ENCODE measurements at regions not wholly inside any gene's neighbourhood (a gene's known extent, or its start where the extent isn't known, plus 50 kb on each side); places are given as distances from the start of the nearest gene placed in this dataset.

DNA sequence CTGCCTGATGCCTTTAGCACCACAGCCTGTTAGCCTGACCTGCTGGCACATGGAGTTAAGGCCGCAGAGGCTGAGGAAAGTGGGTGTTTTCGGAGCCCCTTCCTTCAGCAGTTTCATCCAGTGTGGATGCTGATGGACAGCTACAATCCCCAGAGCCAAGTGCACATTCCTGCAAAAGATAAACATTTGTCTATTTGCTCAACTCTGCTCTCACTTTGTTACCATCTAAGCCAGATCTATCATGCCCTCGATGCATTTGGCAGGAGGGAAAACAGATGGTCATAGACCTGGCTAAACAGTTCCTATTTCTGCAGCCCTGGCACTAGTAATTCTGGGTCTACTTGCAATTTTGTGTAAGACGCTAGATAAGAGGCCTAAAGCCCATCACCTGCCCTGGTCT lies 312.9 kb upstream of the RASGRP1 start:
- TF ChIP-seq, protein P1, sequence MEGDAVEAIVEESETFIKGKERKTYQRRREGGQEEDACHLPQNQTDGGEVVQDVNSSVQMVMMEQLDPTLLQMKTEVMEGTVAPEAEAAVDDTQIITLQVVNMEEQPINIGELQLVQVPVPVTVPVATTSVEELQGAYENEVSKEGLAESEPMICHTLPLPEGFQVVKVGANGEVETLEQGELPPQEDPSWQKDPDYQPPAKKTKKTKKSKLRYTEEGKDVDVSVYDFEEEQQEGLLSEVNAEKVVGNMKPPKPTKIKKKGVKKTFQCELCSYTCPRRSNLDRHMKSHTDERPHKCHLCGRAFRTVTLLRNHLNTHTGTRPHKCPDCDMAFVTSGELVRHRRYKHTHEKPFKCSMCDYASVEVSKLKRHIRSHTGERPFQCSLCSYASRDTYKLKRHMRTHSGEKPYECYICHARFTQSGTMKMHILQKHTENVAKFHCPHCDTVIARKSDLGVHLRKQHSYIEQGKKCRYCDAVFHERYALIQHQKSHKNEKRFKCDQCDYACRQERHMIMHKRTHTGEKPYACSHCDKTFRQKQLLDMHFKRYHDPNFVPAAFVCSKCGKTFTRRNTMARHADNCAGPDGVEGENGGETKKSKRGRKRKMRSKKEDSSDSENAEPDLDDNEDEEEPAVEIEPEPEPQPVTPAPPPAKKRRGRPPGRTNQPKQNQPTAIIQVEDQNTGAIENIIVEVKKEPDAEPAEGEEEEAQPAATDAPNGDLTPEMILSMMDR (IDR thresholded peaks at IDR 0.05; ENCODE audit: low read length) = no peak
- no peak for TF ChIP-seq EZH2 (optimal IDR thresholded peaks at IDR 0.05; ENCODE audit: low read depth, low read length)
- no peak for TF ChIP-seq EZH2phosphoT487 (IDR thresholded peaks at IDR 0.05; ENCODE audit: low read length)

Measured in MM.1S (cell line).